ENCODE measurements at regions not wholly inside any gene's neighbourhood (a gene's known extent, or its start where the extent isn't known, plus 50 kb on each side); places are given as distances from the start of the nearest gene placed in this dataset.
"Not testable (repeated sequence)": the region's sequence is repeated elsewhere in the genome, so short reads cannot be mapped to it uniquely, and the experiment has no call there.

DNA sequence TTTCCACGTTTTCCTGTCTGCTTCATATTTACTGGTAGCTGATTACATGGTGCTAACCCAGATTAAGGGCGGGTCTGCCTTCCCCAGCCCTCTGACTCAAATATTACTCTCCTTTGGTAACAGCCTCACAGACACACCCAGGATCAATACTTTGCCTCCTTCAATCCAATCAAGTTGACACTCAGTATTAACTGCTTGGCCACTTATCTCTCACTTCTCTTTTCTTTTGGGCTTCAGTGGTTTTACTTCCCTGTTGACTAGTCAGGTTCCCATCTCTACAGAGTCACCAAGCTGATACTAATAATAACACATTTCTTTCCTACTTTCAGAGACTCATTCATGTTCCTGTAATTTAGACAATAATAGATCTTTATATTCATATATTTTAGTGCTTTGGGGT lies 302.2 kb upstream of the MAP2 start:
- Mint-ChIP-seq H3K9me3 (peaks cover 2% of the 10 kb centered on the region), H3K27ac (ENCODE audit: unreplicated experiment) (no peak overlapping the region), H3K27me3 (ENCODE audit: low read depth) (peaks cover 3% of the 10 kb centered on the region), H3K4me3 (no peak overlapping the region), H3K36me3 (ENCODE audit: low read depth) (no peaks in the 10 kb centered on the region), H3K4me1 (no peaks in the 10 kb centered on the region)
- no peak for TF ChIP-seq CTCF (conservative IDR thresholded peaks at IDR 0.05)
- no peak for DNase-seq (ENCODE audit: low read depth, low spot score)

GRCh38 chr2:209125291-209125690 lies 298.6 kb upstream of the MAP2 start:
- TF ChIP-seq CTCF (conservative IDR thresholded peaks at IDR 0.05), result no peak
- no peak overlapping the region for H3K27ac Mint-ChIP-seq (ENCODE audit: unreplicated experiment)

DNA sequence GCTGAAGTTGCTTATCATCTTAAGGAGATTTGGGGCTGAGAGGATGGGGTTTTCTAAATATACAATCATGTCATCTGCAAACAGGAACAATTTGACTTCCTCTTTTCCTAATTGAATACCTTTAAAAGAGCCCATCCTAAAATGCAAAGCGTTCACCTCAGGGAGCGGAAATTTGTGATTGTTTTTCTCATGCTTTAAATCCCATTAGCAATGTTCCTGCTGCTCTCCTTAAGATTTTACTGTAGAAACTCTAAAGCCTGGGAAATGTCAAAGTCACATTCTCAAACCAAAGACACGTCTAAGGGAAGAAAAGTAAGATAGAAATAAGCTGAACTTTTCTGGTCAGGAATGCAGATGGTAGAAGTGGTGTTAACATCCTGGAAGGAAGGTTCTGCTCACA lies 285.8 kb upstream of the MAP2 start:
- Mint-ChIP-seq H3K4me1 (no peaks in the 10 kb centered on the region), H3K27ac (ENCODE audit: unreplicated experiment) (no peak overlapping the region), H3K27me3 (ENCODE audit: low read depth) (no peaks in the 10 kb centered on the region), H3K4me3 (no peak overlapping the region), H3K9me3 (no peaks in the 10 kb centered on the region), H3K36me3 (ENCODE audit: low read depth) (no peaks in the 10 kb centered on the region)
- DNase-seq (ENCODE audit: low read depth, low spot score), result no peak
- TF ChIP-seq CTCF (conservative IDR thresholded peaks at IDR 0.05), result no peak

More at GRCh38 chr2:209125291-209125690, 298.6 kb upstream of the MAP2 start:
- Mint-ChIP-seq H3K9me3 (no peaks in the 10 kb centered on the region), H3K36me3 (ENCODE audit: low read depth) (no peaks in the 10 kb centered on the region), H3K27me3 (ENCODE audit: low read depth) (peaks cover 3% of the 10 kb centered on the region), H3K4me3 (no peak overlapping the region), H3K4me1 (no peaks in the 10 kb centered on the region)
- no peak for DNase-seq (ENCODE audit: low read depth, low spot score)

DNA sequence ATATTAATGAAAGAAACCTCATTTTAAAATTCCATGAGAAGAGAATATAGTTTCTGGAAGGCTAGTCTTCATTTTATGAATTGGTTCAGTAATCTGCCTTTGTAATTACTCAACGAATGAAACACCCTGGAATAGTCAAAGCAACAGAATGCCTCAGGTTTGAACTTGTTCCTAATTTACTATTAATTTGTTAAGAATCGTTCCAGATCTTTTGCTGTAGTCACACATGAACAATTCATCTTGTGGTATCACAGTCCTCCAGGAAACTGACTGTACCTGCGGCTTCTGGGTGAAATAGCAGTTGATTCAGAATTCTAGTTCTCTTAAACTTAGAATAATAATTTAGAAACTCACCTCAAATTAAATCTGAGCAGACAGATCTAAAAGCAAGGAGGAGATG lies 282.7 kb upstream of the MAP2 start:
- Mint-ChIP-seq H3K27ac (ENCODE audit: unreplicated experiment) (no peak overlapping the region), H3K27me3 (ENCODE audit: low read depth) (no peaks in the 10 kb centered on the region), H3K4me3 (no peak overlapping the region), H3K9me3 (no peaks in the 10 kb centered on the region), H3K4me1 (no peaks in the 10 kb centered on the region), H3K36me3 (ENCODE audit: low read depth) (no peaks in the 10 kb centered on the region)
- DNase-seq (ENCODE audit: low read depth, low spot score), result no peak
- no peak for TF ChIP-seq CTCF (conservative IDR thresholded peaks at IDR 0.05)

- no peak for DNase-seq (ENCODE audit: low read depth, low spot score)
- TF ChIP-seq CTCF (conservative IDR thresholded peaks at IDR 0.05), result no peak
- H3K27ac Mint-ChIP-seq (ENCODE audit: unreplicated experiment), result no peak overlapping the region
- no peak overlapping the region for H3K4me3 Mint-ChIP-seq
- no peaks in the 10 kb centered on the region for H3K27me3 Mint-ChIP-seq (ENCODE audit: low read depth)
- H3K9me3 Mint-ChIP-seq, result no peaks in the 10 kb centered on the region
- no peaks in the 10 kb centered on the region for H3K36me3 Mint-ChIP-seq (ENCODE audit: low read depth)
- H3K4me1 Mint-ChIP-seq, result no peaks in the 10 kb centered on the region
Measured at GRCh38 chr2:209141818-209142217, 282.0 kb upstream of the MAP2 start.

DNA sequence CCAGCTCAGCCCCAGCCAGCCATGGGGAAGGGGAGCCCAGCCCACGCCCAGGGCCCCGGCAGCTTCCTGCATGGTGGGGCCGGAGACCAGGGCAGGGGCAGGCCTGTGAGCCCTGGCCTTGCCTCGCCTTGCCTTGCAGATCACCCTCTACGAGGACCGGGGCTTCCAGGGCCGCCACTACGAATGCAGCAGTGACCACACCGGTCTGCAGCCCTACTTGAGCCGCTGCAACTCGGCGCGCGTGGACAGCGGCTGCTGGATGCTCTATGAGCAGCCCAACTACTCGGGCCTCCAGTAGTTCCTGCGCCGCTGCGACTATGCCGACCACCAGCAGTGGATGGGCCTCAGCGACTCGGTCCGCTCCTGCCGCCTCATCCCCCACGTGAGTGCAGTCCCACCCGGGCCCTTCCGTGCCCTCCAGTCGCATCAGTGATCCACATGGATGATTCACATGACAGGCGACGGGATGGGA lies 278.6 kb upstream of the MAP2 start:
- H3K4me3 Mint-ChIP-seq; H3K9me3 Mint-ChIP-seq; H3K27ac Mint-ChIP-seq (ENCODE audit: unreplicated experiment); H3K36me3 Mint-ChIP-seq (ENCODE audit: low read depth); H3K27me3 Mint-ChIP-seq (ENCODE audit: low read depth); H3K4me1 Mint-ChIP-seq; DNase-seq (ENCODE audit: low read depth, low spot score): not testable (repeated sequence)

Measured in neural crest cell (in vitro differentiated cells).